KMS-11 (cell line): ENCODE measurements at regions not wholly inside any gene's neighbourhood (a gene's known extent, or its start where the extent isn't known, plus 50 kb on each side); places are given as distances from the start of the nearest gene placed in this dataset.

Source experiments
- H2AFZ ChIP-seq: fragments of 200-600 bp; sonication (generic); 2 replicates; pipeline ENCODE4 v1.6.1; 2016; ENCODE audit warnings: antibody characterized with exemption, mixed run types, low read depth
- H3K27ac ChIP-seq: fragments of 200-600 bp; sonication (generic); 2 replicates; pipeline ENCODE4 v1.6.1; 2016; ENCODE audit warnings: mild to moderate bottlenecking, mixed run types
- H3K27me3 ChIP-seq: fragments of 200-600 bp; sonication (generic); 2 replicates; pipeline ENCODE4 v1.6.1; 2017; ENCODE audit warnings: mild to moderate bottlenecking, low read depth, mixed run types, moderate library complexity; ENCODE audit not compliant: insufficient read depth
- H3K36me3 ChIP-seq: fragments of 200-600 bp; sonication (generic); 2 replicates; pipeline ENCODE4 v1.6.1; 2017; ENCODE audit warnings: mild to moderate bottlenecking, mixed run types; ENCODE audit not compliant: insufficient read depth
- H3K4me1 ChIP-seq: fragments of 200-600 bp; sonication (generic); 2 replicates; pipeline ENCODE4 v1.6.1; 2016; ENCODE audit warnings: mild to moderate bottlenecking, low read depth, mixed run types; ENCODE audit not compliant: poor library complexity, severe bottlenecking
- H3K4me2 ChIP-seq: fragments of 200-600 bp; sonication (generic); 2 replicates; pipeline ENCODE4 v1.7.0; 2016; ENCODE audit warnings: mild to moderate bottlenecking, mixed run types
- H3K4me3 ChIP-seq: fragments of 200-600 bp; sonication (generic); IDR thresholded peaks from 2 replicates; pipeline ENCODE4 v1.6.1; 2017; ENCODE audit warnings: low read depth, low read length, mixed read lengths; ENCODE audit not compliant: insufficient read depth
- H3K79me2 ChIP-seq: fragments of 200-600 bp; sonication (generic); 2 replicates; pipeline ENCODE4 v1.6.1; 2016; ENCODE audit warnings: low read depth, mixed run types; ENCODE audit not compliant: insufficient read depth
- H3K9ac ChIP-seq: fragments of 200-600 bp; sonication (generic); 2 replicates; pipeline ENCODE4 v1.6.1; 2016; ENCODE audit warnings: mild to moderate bottlenecking, mixed run types
- H4K20me1 ChIP-seq: fragments of 200-600 bp; sonication (generic); 2 replicates; pipeline ENCODE4 v1.6.1; 2016; ENCODE audit warnings: mild to moderate bottlenecking, mixed run types; ENCODE audit not compliant: insufficient read depth
- CTCF ChIP-seq: fragments of 200-600 bp; sonication (generic); conservative IDR thresholded peaks from 2 replicates; pipeline ENCODE4 v1.6.1; 2017; ENCODE audit warnings: low read depth, mild to moderate bottlenecking, antibody characterized with exemption, low read length, moderate library complexity, mixed read lengths

GRCh38 chr2:12317286-12317685, 399.4 kb upstream of the TRIB2 start:
- no peak overlapping the region for H3K4me3 ChIP-seq

DNA sequence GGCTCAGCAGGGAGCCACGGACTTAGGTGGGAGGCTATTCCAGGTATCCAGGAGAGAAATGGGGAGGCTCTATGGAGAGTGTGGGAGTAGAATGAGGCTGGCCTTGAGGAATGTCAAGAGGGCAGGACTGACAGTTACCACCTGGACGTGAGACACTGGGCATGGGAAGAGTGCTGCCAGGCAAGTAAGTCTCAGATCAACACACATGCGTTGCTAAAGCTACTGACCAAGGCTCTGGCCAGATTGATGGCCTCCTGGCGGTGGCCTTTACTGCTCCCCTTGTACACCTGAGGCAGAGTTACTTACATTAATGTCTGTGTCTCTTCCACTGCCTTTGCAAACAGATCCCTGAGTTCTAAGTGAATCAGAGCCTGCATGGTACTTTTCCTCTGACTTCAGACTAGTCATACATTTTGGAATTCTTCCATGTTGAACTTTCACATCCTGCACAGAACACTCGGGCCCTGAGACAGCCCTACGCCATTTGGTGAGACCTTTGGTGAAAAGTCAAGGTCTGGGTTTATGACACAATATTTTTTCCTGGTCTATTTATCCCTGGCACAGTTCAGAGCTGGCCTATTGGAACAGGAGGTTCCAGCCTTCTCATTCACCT, 398.8 kb upstream of the TRIB2 start:
- Histone ChIP-seq H4K20me1 (no peaks in the 10 kb centered on the region), H2AFZ (no peak overlapping the region), H3K4me2 (no peak overlapping the region), H3K27me3 (no peaks in the 10 kb centered on the region), H3K9ac (no peak overlapping the region), H3K4me3 (no peak overlapping the region), H3K4me1 (no peaks in the 10 kb centered on the region), H3K36me3 (no peaks in the 10 kb centered on the region), H3K79me2 (no peaks in the 10 kb centered on the region), H3K27ac (no peak overlapping the region)
- TF ChIP-seq CTCF, result no peak

More at GRCh38 chr2:12317286-12317685, 399.4 kb upstream of the TRIB2 start:
- H3K9ac ChIP-seq, result no peak overlapping the region
- no peak overlapping the region for H3K4me2 ChIP-seq
- H3K79me2 ChIP-seq, result no peaks in the 10 kb centered on the region
- no peaks in the 10 kb centered on the region for H3K4me1 ChIP-seq
- H3K27me3 ChIP-seq, result no peaks in the 10 kb centered on the region
- H2AFZ ChIP-seq, result no peak overlapping the region
- TF ChIP-seq CTCF, result no peak
- no peak overlapping the region for H3K27ac ChIP-seq
- no peaks in the 10 kb centered on the region for H4K20me1 ChIP-seq
- no peaks in the 10 kb centered on the region for H3K36me3 ChIP-seq

- H3K36me3 ChIP-seq, result no peaks in the 10 kb centered on the region
- no peaks in the 10 kb centered on the region for H3K79me2 ChIP-seq
- no peaks in the 10 kb centered on the region for H4K20me1 ChIP-seq
- H3K4me1 ChIP-seq, result no peaks in the 10 kb centered on the region
- no peak overlapping the region for H2AFZ ChIP-seq
- no peak overlapping the region for H3K9ac ChIP-seq
- H3K4me2 ChIP-seq, result no peak overlapping the region
- H3K4me3 ChIP-seq, result no peak overlapping the region
- no peaks in the 10 kb centered on the region for H3K27me3 ChIP-seq
- no peak for TF ChIP-seq CTCF
- no peak overlapping the region for H3K27ac ChIP-seq
Measured at GRCh38 chr2:12318427-12319057, 398.2 kb upstream of the TRIB2 start.

DNA sequence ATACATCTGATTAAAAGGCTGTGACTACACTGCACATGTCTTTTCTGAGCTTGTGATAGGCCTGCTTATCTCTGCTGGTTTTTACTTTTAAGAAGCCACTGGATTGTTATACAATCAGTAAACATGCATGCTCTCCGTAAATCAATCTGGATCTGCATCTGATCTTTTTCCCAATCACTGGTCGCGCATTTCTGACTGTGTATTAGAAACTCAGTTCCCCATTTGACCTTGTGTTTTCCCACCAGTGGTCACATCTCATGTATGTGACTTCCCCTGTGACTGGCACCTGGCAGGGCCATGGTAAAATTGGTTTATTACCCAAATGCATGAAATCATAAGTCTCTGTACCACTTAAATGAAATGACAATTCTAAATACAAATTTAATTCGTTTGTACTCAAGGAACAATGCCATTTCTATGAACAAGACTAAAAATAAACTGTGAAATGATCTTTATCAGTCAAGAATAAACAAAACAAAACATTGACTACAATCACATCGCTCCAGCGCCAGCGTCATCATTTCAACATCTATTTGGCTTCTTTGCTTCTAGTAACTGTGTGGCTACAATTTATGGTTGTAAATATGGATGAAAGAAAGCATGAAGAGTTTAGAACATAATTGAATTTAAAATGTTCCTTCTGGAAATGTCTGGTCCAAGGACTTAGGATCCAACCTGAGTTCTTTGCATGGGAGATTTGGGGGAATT, 396.6 kb upstream of the TRIB2 start:
- Histone ChIP-seq H3K27ac (no peak overlapping the region), H3K27me3 (no peaks in the 10 kb centered on the region), H3K36me3 (no peaks in the 10 kb centered on the region), H4K20me1 (no peaks in the 10 kb centered on the region), H3K79me2 (no peaks in the 10 kb centered on the region), H3K4me3 (no peak overlapping the region), H3K9ac (no peak overlapping the region), H2AFZ (no peak overlapping the region), H3K4me2 (no peak overlapping the region), H3K4me1 (no peaks in the 10 kb centered on the region)
- TF ChIP-seq CTCF, result no peak
